NCI-H146 (cell line): ENCODE measurements at regions not wholly inside any gene's neighbourhood (a gene's known extent, or its start where the extent isn't known, plus 50 kb on each side); places are given as distances from the start of the nearest gene placed in this dataset.
"Not testable (repeated sequence)": the region's sequence is repeated elsewhere in the genome, so short reads cannot be mapped to it uniquely, and the experiment has no call there.

ENCODE experiments used
- DNase-seq: peaks from one replicate; lab custom pipeline; 2025; lab: John Stamatoyannopoulos, UW

- DNase-seq = no peak
These were observed 63.6 kb upstream of the HGF start for GRCh38 chr7:81833401-81833800.

- no peak for DNase-seq
These were observed 62.0 kb upstream of the HGF start for GRCh38 chr7:81831883-81832282.

DNA sequence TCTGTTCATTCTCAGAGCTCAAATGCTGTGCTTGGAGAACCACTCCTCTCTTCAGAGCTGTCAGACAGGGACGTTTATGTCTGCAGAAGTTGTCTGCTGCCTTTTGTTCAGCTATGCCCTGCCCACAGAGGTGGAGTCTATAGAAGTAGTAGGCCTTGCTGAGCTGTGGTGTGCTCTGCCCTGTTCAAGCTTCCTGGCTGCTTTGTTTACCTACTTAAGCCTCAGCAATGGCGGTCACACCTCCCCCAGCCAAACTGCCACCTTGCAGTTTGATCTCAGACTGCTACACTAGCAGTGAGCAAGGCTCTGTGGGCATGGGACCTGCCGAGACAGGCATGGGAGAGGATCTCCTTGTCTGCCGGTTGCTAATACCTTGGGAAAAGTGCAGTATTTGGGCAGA lies 59.7 kb upstream of the HGF start:
- not testable (repeated sequence) for DNase-seq

- no peak for DNase-seq
These were observed 53.0 kb upstream of the HGF start for GRCh38 chr7:81822811-81823210.

GRCh38 chr7:81819861-81820260 lies 50.0 kb upstream of the HGF start:
- DNase-seq = no peak
